IMR-90 (cell line): ENCODE measurements at regions not wholly inside any gene's neighbourhood (a gene's known extent, or its start where the extent isn't known, plus 50 kb on each side); places are given as distances from the start of the nearest gene placed in this dataset.

ENCODE experiments used
- ATAC-seq: fragments of 200-7000 bp; cut with Tn5 transposase; 2 replicates; pipeline ENCODE4 v1.9.1; 2020; ENCODE audit warnings: low read depth, mild to moderate bottlenecking, moderate library complexity
- BruUV-seq: library from RNA; stranded (reverse); fragments of 400-500 nt; replicated peaks from 2 replicates; lab custom pipeline; 2021; lab: Mats Ljungman, UMichigan
- CTCF ChIA-PET: fragments of 300-600 bp; formaldehyde crosslinking; extraction: SDS; loops from one replicate; lab custom pipeline; 2021; ENCODE audit warnings: antibody characterized with exemption; lab: Yijun Ruan, JAX
- POLR2A ChIA-PET: fragments of 300-600 bp; sonication (Branson Sonifier 250); formaldehyde crosslinking; loops from one replicate; lab custom pipeline; 2022; ENCODE audit warnings: antibody characterized with exemption; ENCODE audit not compliant: unreplicated experiment; lab: Charles Lee
- DNase-seq: peaks from one replicate; pipeline ENCODE4 v3.0.0; 2013
- H2AFZ ChIP-seq: replicated peaks from 2 replicates; pipeline ENCODE3; 2013; ENCODE audit warnings: low read length, mild to moderate bottlenecking; ENCODE audit not compliant: poor library complexity
- H2AK5ac ChIP-seq: 2 replicates; pipeline ENCODE4 v1.6.1; 2013; ENCODE audit warnings: low read depth, low read length, inconsistent platforms
- H2AK9ac ChIP-seq: replicated peaks from 2 replicates; pipeline ENCODE3; 2013; ENCODE audit warnings: mild to moderate bottlenecking, low read depth, low read length, moderate library complexity; ENCODE audit not compliant: poor library complexity
- H2BK120ac ChIP-seq: 2 replicates; pipeline ENCODE4 v1.6.1; 2013; ENCODE audit warnings: low read depth, low read length, inconsistent platforms
- H2BK15ac ChIP-seq: 3 replicates; pipeline ENCODE4 v1.6.1; 2013; ENCODE audit warnings: low read depth, low read length, inconsistent platforms
- H2BK20ac ChIP-seq: 2 replicates; pipeline ENCODE4 v1.6.1; 2013; ENCODE audit warnings: low read depth, mild to moderate bottlenecking, inconsistent platforms, low read length, moderate library complexity
- H2BK5ac ChIP-seq: 2 replicates; pipeline ENCODE4 v1.6.1; 2013; ENCODE audit warnings: mild to moderate bottlenecking, low read depth, low read length, inconsistent platforms; ENCODE audit not compliant: poor library complexity, severe bottlenecking
- H3K14ac ChIP-seq: replicated peaks from 2 replicates; pipeline ENCODE4 v1.6.1; 2013; ENCODE audit warnings: low read depth, low read length, inconsistent platforms
- H3K18ac ChIP-seq: 2 replicates; pipeline ENCODE4 v1.6.1; 2013; ENCODE audit warnings: low read depth, low read length, control low read depth
- H3K23ac ChIP-seq: 2 replicates; pipeline ENCODE4 v1.6.1; 2013; ENCODE audit warnings: low read depth, low read length, inconsistent platforms
- H3K27ac ChIP-seq: 2 replicates; pipeline ENCODE4 v1.5.1; 2013; ENCODE audit warnings: mild to moderate bottlenecking, control low read depth, low read length; ENCODE audit not compliant: insufficient read depth
- H3K27me3 ChIP-seq: 2 replicates; pipeline ENCODE4 v1.6.1; 2013; ENCODE audit warnings: low read length; ENCODE audit not compliant: control insufficient read depth, insufficient read depth
- H3K36me3 ChIP-seq: 2 replicates; pipeline ENCODE4 v1.6.1; 2013; ENCODE audit warnings: low read length, mixed read lengths; ENCODE audit not compliant: control insufficient read depth, insufficient read depth
- H3K4ac ChIP-seq: 2 replicates; pipeline ENCODE4 v1.6.1; 2013; ENCODE audit warnings: low read depth, low read length, inconsistent platforms
- H3K4me1 ChIP-seq: 2 replicates; pipeline ENCODE4 v1.6.1; 2013; ENCODE audit warnings: low read length, mixed read lengths; ENCODE audit not compliant: control insufficient read depth, insufficient read depth
- H3K4me2 ChIP-seq: 2 replicates; pipeline ENCODE4 v1.6.1; 2013; ENCODE audit warnings: low read depth, mild to moderate bottlenecking, control low read depth, low read length, moderate library complexity
- H3K4me3 ChIP-seq: 2 replicates; pipeline ENCODE4 v1.5.1; 2013; ENCODE audit warnings: low read depth, mild to moderate bottlenecking, control low read depth, low read length, moderate library complexity; ENCODE audit not compliant: insufficient read depth
- H3K56ac ChIP-seq: 2 replicates; pipeline ENCODE4 v1.6.1; 2013; ENCODE audit warnings: low read length, inconsistent platforms; ENCODE audit not compliant: insufficient read depth; ENCODE audit errors: extremely low read depth
- H3K79me1 ChIP-seq, 2 experiments: 2 replicates each; pipeline ENCODE4 v1.6.1; 2013; ENCODE audit warnings: low read length in 2 of 2, inconsistent platforms in 1 of 2, low read depth in 1 of 2
- H3K9ac ChIP-seq: 2 replicates; pipeline ENCODE4 v1.6.1; 2013; ENCODE audit warnings: low read depth, low read length, control low read depth
- H3K9me1 ChIP-seq: 2 replicates; pipeline ENCODE4 v1.6.1; 2013; ENCODE audit warnings: low read length, inconsistent platforms; ENCODE audit not compliant: insufficient read depth
- H3K9me3 ChIP-seq: 2 replicates; pipeline ENCODE4 v1.6.1; 2013; ENCODE audit warnings: low read length; ENCODE audit not compliant: control insufficient read depth, insufficient read depth
- H4K20me1 ChIP-seq: 2 replicates; pipeline ENCODE4 v1.6.1; 2013; ENCODE audit warnings: low read length, inconsistent platforms; ENCODE audit not compliant: insufficient read depth
- H4K5ac ChIP-seq: 2 replicates; pipeline ENCODE4 v1.6.1; 2013; ENCODE audit warnings: mild to moderate bottlenecking, low read depth, low read length, control low read depth
- H4K8ac ChIP-seq, 2 experiments: 2 replicates each; pipeline ENCODE4 v1.6.1; 2013; ENCODE audit warnings: low read depth in 2 of 2, low read length in 2 of 2, control low read depth in 1 of 2, inconsistent platforms in 1 of 2
- H4K91ac ChIP-seq: 2 replicates; pipeline ENCODE4 v1.6.1; 2013; ENCODE audit warnings: low read depth, low read length, inconsistent platforms; ENCODE audit not compliant: insufficient read depth
- BHLHE40 ChIP-seq: fragments of 150-350 bp; IDR thresholded peaks from 2 replicates; pipeline ENCODE4 v1.6.1; 2016; ENCODE audit warnings: mild to moderate bottlenecking, low read depth, low read length
- CEBPB ChIP-seq: IDR thresholded peaks from 2 replicates; pipeline ENCODE4 v1.6.1; 2012; ENCODE audit warnings: low read depth, low read length, improper control_type of control experiment
- CHD1 ChIP-seq: IDR thresholded peaks from 2 replicates; pipeline ENCODE4 v1.6.1; 2012; ENCODE audit warnings: low read depth, low read length, improper control_type of control experiment
- CTCF ChIP-seq: conservative IDR thresholded peaks from 2 replicates; pipeline ENCODE4 v1.5.1; 2012; ENCODE audit warnings: mild to moderate bottlenecking, low read depth, low read length, improper control_type of control experiment
- MAZ ChIP-seq: IDR thresholded peaks from 2 replicates; pipeline ENCODE4 v1.6.1; 2012; ENCODE audit warnings: low read depth, mild to moderate bottlenecking, low read length, improper control_type of control experiment, moderate library complexity, borderline replicate concordance
- MXI1 ChIP-seq: IDR thresholded peaks from 2 replicates; pipeline ENCODE4 v1.6.1; 2012; ENCODE audit warnings: low read depth, mild to moderate bottlenecking, low read length, moderate library complexity, borderline replicate concordance
- POLR2A ChIP-seq: IDR thresholded peaks from 2 replicates; pipeline ENCODE4 v1.6.1; 2012; ENCODE audit warnings: mild to moderate bottlenecking, low read depth, low read length
- RAD21 ChIP-seq: IDR thresholded peaks from 2 replicates; pipeline ENCODE4 v1.6.1; 2012; ENCODE audit warnings: low read length, improper control_type of control experiment
- RCOR1 ChIP-seq: IDR thresholded peaks from 2 replicates; pipeline ENCODE4 v1.6.1; 2012; ENCODE audit warnings: mild to moderate bottlenecking, low read length, improper control_type of control experiment; ENCODE audit not compliant: insufficient replicate concordance
- USF2 ChIP-seq: fragments of 150-350 bp; IDR thresholded peaks from 2 replicates; pipeline ENCODE4 v1.6.1; 2017; ENCODE audit warnings: mild to moderate bottlenecking, antibody characterized with exemption, low read length, low read depth
- WGBS, 2 experiments: methylation state at CpG; one replicate each; pipeline versions ENCODE4 v1.1.5 to v1.1.7; 2013; ENCODE audit warnings: missing lambda C conversion rate in 2 of 2; ENCODE audit not compliant: insufficient read length in 1 of 2; ENCODE audit errors: extremely low coverage in 2 of 2; 5-methylcytosine and 5-hydroxymethylcytosine counted together
- dilution Hi-C: fragments of 300-500 bp; cut with HindIII; formaldehyde crosslinking; loops from one replicate; pipeline ENCODE4 v1.14.3; 2018; ENCODE audit warnings: low sequenced_read_pairs; ENCODE audit not compliant: unreplicated experiment
- in situ Hi-C: fragments of 300-500 bp; cut with MboI; formaldehyde crosslinking; loops from 3 replicates; pipeline ENCODE4 v1.14.3; 2019; ENCODE audit warnings: low sequenced_read_pairs, inconsistent platforms, mixed read lengths
- intact Hi-C: fragments of 100-400 bp; cut with micrococcal nuclease; formaldehyde crosslinking; loops from 2 replicates; pipeline ENCODE4 v1.10.0; 2022

DNA sequence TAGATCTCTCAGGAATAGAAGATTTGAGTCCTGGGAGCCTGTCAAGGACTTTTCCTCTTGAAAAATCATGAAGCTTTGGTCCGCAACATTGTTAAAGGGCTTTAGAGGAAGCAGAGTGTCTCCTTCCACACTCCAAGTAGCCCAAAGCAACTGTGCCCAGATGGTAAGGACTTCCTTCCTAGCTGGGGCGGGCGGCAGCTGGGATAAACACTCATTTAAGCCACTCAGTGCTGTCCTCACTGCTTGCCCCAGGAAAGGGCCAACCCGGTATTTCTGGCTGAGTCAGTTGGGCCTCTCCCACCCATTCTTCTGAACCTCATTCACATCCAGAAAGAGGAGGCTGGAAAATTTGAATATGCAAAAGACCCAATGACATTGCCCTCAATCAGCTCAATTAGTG, 144.3 kb downstream of the CHIC2 start:
- Histone ChIP-seq H3K9me3 (no peaks in the 10 kb centered on the region), H3K79me1 (peaks cover 0 to 3% of the 10 kb centered on the region in 2 experiments; a peak in 1 of 4 replicates), H4K8ac (0 out of 4 replicates have a peak overlapping the region, but pooled peaks of 1 of the 2 experiments have one; percentile 10), H3K27me3 (no peaks in the 10 kb centered on the region), H3K36me3 (no peaks in the 10 kb centered on the region), H2AK9ac (peak overlapping the region; percentile 49), H3K27ac (no peak overlapping the region), H4K5ac (no peak overlapping the region), H3K23ac (no peak overlapping the region), H3K14ac (peak overlapping the region; percentile 52; the same call in 1 of the 2 replicates), H2BK20ac (peak overlapping the region; percentile 52; the same call in 1 of the 2 replicates), H3K9me1 (peaks cover 13% of the 10 kb centered on the region), H2BK120ac (peak overlapping the region; percentile 45), H3K4me3 (no peak overlapping the region), H2BK15ac (no peak overlapping the region), H3K4me1 (peaks cover 10% of the 10 kb centered on the region), H4K20me1 (no peaks in the 10 kb centered on the region), H3K4ac (peak overlapping the region; percentile 59), H2AK5ac (peak overlapping the region; percentile 30; the same call in 1 of the 2 replicates), H4K91ac (no peak overlapping the region; the same call in 1 of the 2 replicates), H2BK5ac (no peak overlapping the region), H3K18ac (0 out of 2 replicates have a peak overlapping the region, but pooled peaks have one; percentile 1), H3K9ac (no peak overlapping the region), H3K56ac (no peak overlapping the region), H3K4me2 (no peak overlapping the region), H2AFZ (peak overlapping the region; percentile 74)
- BruUV-seq = no TSS peak
- intact Hi-C loops = no loop called here
- dilution Hi-C loops = no loop called here
- ATAC-seq (peak; percentile 34; the same call in 1 of the 2 replicates), DNase-seq (no peak)
- CTCF ChIA-PET = interaction anchor here (0.8 to 1.8 kb wide), 2 partner anchors 11 to 314 kb away, joined by 3 to 7 read pairs; no protein-coding TSS in a partner anchor
- WGBS, 2 experiments = no CpG with 5 or more reads among the region's 4 CpGs
- TF ChIP-seq USF2 (no peak), POLR2A (no peak), RCOR1 (no peak), CTCF (no peak), CHD1 (no peak), CEBPB (no peak), BHLHE40 (no peak), RAD21 (no peak), MXI1 (no peak), MAZ (no peak)
- POLR2A ChIA-PET = interaction anchor here (1.0 to 1.1 kb wide), 2 partner anchors 11 to 12 kb away, joined by 3 read pairs; no protein-coding TSS in a partner anchor
- in situ Hi-C loops = loop anchor here (25.0 kb wide), 1 partner anchor 733 kb away; no protein-coding TSS in a partner anchor
